OCI-LY7 (cell line): ENCODE measurements at regions not wholly inside any gene's neighbourhood (a gene's known extent, or its start where the extent isn't known, plus 50 kb on each side); places are given as distances from the start of the nearest gene placed in this dataset.

Experiments used
- BruUV-seq: library from RNA; stranded (reverse); fragments of 400-500 nt; replicated peaks from 2 replicates; lab custom pipeline; 2021; lab: Mats Ljungman, UMichigan
- CTCF ChIA-PET: fragments of 300-600 bp; sonication (Branson Sonifier 250); formaldehyde crosslinking; loops from one replicate; lab custom pipeline; 2022; ENCODE audit warnings: antibody characterized with exemption; ENCODE audit not compliant: unreplicated experiment; lab: Charles Lee
- POLR2A ChIA-PET: fragments of 300-600 bp; sonication (Branson Sonifier 250); formaldehyde crosslinking; loops from one replicate; lab custom pipeline; 2022; ENCODE audit warnings: antibody characterized with exemption; lab: Charles Lee
- DNase-seq: peaks from one replicate; pipeline ENCODE4 v3.0.0-alpha.2; 2015; ENCODE audit warnings: low spot score
- H2AFZ ChIP-seq: fragments of 200-600 bp; sonication (generic), shearing (Covaris generic); 2 replicates; pipeline ENCODE4 v1.6.1; 2014; ENCODE audit warnings: mild to moderate bottlenecking, antibody characterized with exemption, low read length, moderate library complexity
- H3K27ac ChIP-seq: fragments of 200-600 bp; sonication (generic); 2 replicates; pipeline ENCODE4 v1.5.1; 2014; ENCODE audit warnings: mixed run types, low read depth, mild to moderate bottlenecking, moderate library complexity, low read length, inconsistent platforms; ENCODE audit not compliant: poor library complexity, severe bottlenecking
- H3K36me3 ChIP-seq: fragments of 200-600 bp; sonication (generic); 2 replicates; pipeline ENCODE4 v1.6.1; 2014; ENCODE audit warnings: mild to moderate bottlenecking, antibody characterized with exemption, low read length, moderate library complexity, mixed read lengths; ENCODE audit not compliant: insufficient read depth
- H3K4me1 ChIP-seq: fragments of 200-600 bp; sonication (generic); 2 replicates; pipeline ENCODE4 v1.5.1; 2014; ENCODE audit warnings: mild to moderate bottlenecking, low read length; ENCODE audit not compliant: insufficient read depth, poor library complexity, severe bottlenecking
- H3K4me2 ChIP-seq: fragments of 200-600 bp; sonication (generic); 2 replicates; pipeline ENCODE4 v1.6.1; 2014; ENCODE audit warnings: mild to moderate bottlenecking, low read length
- H3K4me3 ChIP-seq: fragments of 200-600 bp; sonication (generic); 2 replicates; pipeline ENCODE4 v1.5.1; 2014; ENCODE audit warnings: mild to moderate bottlenecking, low read depth, low read length; ENCODE audit not compliant: poor library complexity, severe bottlenecking
- H3K79me2 ChIP-seq: fragments of 200-600 bp; sonication (generic); 2 replicates; pipeline ENCODE4 v1.6.1; 2016; ENCODE audit warnings: low read depth, mild to moderate bottlenecking, low read length, moderate library complexity, mixed read lengths; ENCODE audit not compliant: insufficient read depth
- H3K9me2 ChIP-seq: fragments of 200-600 bp; sonication (generic); 2 replicates; pipeline ENCODE4 v1.6.1; 2016; ENCODE audit warnings: mild to moderate bottlenecking, low read length, mixed read lengths; ENCODE audit not compliant: insufficient read depth
- H3K9me3 ChIP-seq: fragments of 200-600 bp; sonication (generic); 2 replicates; pipeline ENCODE4 v1.6.1; 2014; ENCODE audit warnings: mild to moderate bottlenecking, mixed run types, low read length, mixed read lengths
- H4K20me1 ChIP-seq: fragments of 200-600 bp; sonication (generic); 2 replicates; pipeline ENCODE4 v1.6.1; 2014; ENCODE audit warnings: mild to moderate bottlenecking, antibody characterized with exemption, low read length, moderate library complexity, mixed read lengths; ENCODE audit not compliant: insufficient read depth
- EZH2phosphoT487 ChIP-seq: fragments of 200-600 bp; sonication (generic); IDR thresholded peaks from 2 replicates; pipeline ENCODE4 v1.6.1; 2018; ENCODE audit warnings: low read depth, borderline replicate concordance, mild to moderate bottlenecking, mixed run types, antibody characterized with exemption, low read length, moderate library complexity, mixed read lengths
- intact Hi-C: fragments of 100-400 bp; cut with micrococcal nuclease; formaldehyde crosslinking; loops from one replicate; pipeline ENCODE4 v1.10.0; 2022; ENCODE audit not compliant: unreplicated experiment
- TF ChIP-seq, protein P1 (sequence below): fragments of 200-600 bp; sonication (generic); conservative IDR thresholded peaks from 2 replicates; pipeline ENCODE4 v1.5.1; 2014; ENCODE audit warnings: mild to moderate bottlenecking, antibody characterized with exemption, low read length, moderate library complexity, mixed read lengths

DNA sequence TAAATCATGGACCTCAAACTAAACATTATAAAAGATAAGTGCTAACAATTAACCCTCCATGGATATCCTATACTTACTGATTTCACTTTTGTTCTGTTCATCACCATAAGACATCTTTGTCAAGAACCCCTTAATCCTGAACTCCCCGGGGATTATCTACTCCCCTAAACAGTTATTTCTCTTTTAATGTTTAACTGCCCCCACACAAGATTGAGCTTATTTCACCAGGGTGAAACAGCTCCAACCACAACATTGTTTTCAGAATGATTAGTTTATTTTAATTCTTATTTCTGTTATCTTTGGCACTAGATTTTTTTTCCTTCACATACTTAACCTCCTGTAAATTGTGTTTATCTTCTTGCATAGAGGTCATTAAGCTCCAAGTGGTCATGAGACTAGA is 103.2 kb upstream of the HCN1 start:
- peaks cover 7% of the 10 kb centered on the region; the same call in 1 of the 2 replicates for H3K9me3 ChIP-seq
- no peak overlapping the region for H2AFZ ChIP-seq
- DNase-seq, result no peak
- ChIA-PET POLR2A (no interaction called here), CTCF (no interaction called here)
- no peak for TF ChIP-seq EZH2phosphoT487
- TF ChIP-seq, protein P1, sequence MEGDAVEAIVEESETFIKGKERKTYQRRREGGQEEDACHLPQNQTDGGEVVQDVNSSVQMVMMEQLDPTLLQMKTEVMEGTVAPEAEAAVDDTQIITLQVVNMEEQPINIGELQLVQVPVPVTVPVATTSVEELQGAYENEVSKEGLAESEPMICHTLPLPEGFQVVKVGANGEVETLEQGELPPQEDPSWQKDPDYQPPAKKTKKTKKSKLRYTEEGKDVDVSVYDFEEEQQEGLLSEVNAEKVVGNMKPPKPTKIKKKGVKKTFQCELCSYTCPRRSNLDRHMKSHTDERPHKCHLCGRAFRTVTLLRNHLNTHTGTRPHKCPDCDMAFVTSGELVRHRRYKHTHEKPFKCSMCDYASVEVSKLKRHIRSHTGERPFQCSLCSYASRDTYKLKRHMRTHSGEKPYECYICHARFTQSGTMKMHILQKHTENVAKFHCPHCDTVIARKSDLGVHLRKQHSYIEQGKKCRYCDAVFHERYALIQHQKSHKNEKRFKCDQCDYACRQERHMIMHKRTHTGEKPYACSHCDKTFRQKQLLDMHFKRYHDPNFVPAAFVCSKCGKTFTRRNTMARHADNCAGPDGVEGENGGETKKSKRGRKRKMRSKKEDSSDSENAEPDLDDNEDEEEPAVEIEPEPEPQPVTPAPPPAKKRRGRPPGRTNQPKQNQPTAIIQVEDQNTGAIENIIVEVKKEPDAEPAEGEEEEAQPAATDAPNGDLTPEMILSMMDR, result no peak
- H3K9me2 ChIP-seq, result no peaks in the 10 kb centered on the region
- H4K20me1 ChIP-seq, result no peaks in the 10 kb centered on the region
- no peak overlapping the region for H3K4me2 ChIP-seq
- H3K4me1 ChIP-seq, result no peaks in the 10 kb centered on the region
- no peak overlapping the region for H3K27ac ChIP-seq
- no peaks in the 10 kb centered on the region for H3K36me3 ChIP-seq
- H3K4me3 ChIP-seq, result no peak overlapping the region
- H3K79me2 ChIP-seq, result no peaks in the 10 kb centered on the region
- intact Hi-C loops, result no loop called here
- no TSS peak for BruUV-seq

DNA sequence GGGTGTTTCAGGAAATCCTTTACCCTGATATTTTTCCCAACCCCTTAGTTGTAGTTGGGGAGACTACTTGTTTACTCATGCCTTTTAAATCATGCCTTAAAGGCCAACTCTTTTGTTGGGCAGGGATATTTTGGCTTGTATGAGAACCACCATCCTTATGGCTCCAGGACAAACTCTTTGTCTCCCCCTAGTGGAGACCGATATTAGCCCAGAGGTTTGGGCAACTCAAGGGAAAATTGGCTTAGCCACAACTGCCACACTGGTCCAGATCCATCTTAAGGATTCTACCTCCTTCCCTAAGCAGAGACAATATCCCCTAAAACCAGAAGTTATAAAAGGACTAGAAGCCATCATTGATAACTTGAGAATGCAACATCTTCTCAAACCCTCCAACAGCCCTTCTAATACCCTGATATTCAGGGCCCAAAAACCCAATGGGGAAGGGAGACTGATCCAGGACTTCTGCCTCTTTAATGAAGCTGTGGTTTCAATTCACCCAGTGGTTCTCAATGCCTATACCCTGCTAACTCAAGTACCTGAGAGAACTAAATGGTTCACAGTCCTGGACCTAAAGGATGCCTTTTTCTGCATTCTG is 100.9 kb upstream of the HCN1 start:
- no peak for TF ChIP-seq EZH2phosphoT487
- TF ChIP-seq, protein P1, result peak; percentile 80
- CTCF ChIA-PET, result no interaction called here
- POLR2A ChIA-PET, result no interaction called here
- Histone ChIP-seq H3K36me3 (no peaks in the 10 kb centered on the region), H3K9me3 (no peaks in the 10 kb centered on the region), H4K20me1 (no peaks in the 10 kb centered on the region), H3K79me2 (no peaks in the 10 kb centered on the region), H3K4me2 (no peak overlapping the region), H3K4me1 (no peaks in the 10 kb centered on the region), H3K9me2 (no peaks in the 10 kb centered on the region), H2AFZ (no peak overlapping the region), H3K4me3 (no peak overlapping the region), H3K27ac (no peak overlapping the region)
- intact Hi-C loops, result no loop called here
- no TSS peak for BruUV-seq
- peak; percentile 21 for DNase-seq

DNA sequence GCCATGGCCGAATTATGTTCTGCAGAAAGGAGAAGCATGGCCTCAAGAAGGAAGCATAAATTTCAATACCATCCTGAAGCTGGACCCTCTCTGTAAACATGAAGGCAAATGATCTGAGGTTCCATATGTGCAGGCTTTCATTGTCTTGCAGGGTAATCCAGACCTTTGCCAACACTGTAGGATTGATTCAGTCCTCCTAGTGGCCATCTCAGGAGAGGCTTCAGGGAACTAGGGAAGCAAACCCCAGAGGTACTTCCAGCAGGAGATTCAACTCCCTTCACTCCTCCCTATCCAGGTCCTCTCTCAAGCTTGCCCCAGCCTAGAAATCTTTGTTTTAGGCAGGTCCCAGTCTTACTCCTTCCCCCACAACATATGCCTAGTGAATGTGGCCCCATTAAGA is 99.3 kb upstream of the HCN1 start:
- ChIA-PET CTCF (no interaction called here), POLR2A (no interaction called here)
- H3K9me3 ChIP-seq, result no peaks in the 10 kb centered on the region
- H2AFZ ChIP-seq, result no peak overlapping the region
- TF ChIP-seq EZH2phosphoT487, result no peak
- TF ChIP-seq, protein P1, result no peak
- no peaks in the 10 kb centered on the region for H3K36me3 ChIP-seq
- BruUV-seq, result no TSS peak
- no peaks in the 10 kb centered on the region for H3K4me1 ChIP-seq
- no peak overlapping the region for H3K27ac ChIP-seq
- no peaks in the 10 kb centered on the region for H3K79me2 ChIP-seq
- no peaks in the 10 kb centered on the region for H3K9me2 ChIP-seq
- no peak overlapping the region for H3K4me2 ChIP-seq
- no peaks in the 10 kb centered on the region for H4K20me1 ChIP-seq
- intact Hi-C loops, result no loop called here
- H3K4me3 ChIP-seq, result no peak overlapping the region
- DNase-seq, result no peak
